Nephron progenitor cell (in vitro differentiated cells): ENCODE measurements at regions not wholly inside any gene's neighbourhood (a gene's known extent, or its start where the extent isn't known, plus 50 kb on each side); places are given as distances from the start of the nearest gene placed in this dataset.

Source experiments
- DNase-seq: peaks from one replicate; pipeline ENCODE4 v3.0.0; 2021
- H3K27ac Mint-ChIP-seq: 2 replicates; pipeline ENCODE4 v1.8.0; 2021; ENCODE audit warnings: mild to moderate bottlenecking, moderate library complexity, mixed read lengths
- H3K27me3 Mint-ChIP-seq: 2 replicates; pipeline ENCODE4 v1.8.0; 2021; ENCODE audit warnings: mild to moderate bottlenecking, low read depth, mixed read lengths; ENCODE audit not compliant: poor library complexity
- H3K36me3 Mint-ChIP-seq: 2 replicates; pipeline ENCODE4 v1.8.0; 2021; ENCODE audit warnings: low read depth, mixed read lengths
- H3K4me1 Mint-ChIP-seq: 2 replicates; pipeline ENCODE4 v1.8.0; 2021; ENCODE audit warnings: mixed read lengths
- H3K4me3 Mint-ChIP-seq: 2 replicates; pipeline ENCODE4 v1.8.0; 2021; ENCODE audit warnings: mild to moderate bottlenecking, moderate library complexity, mixed read lengths
- H3K9me3 Mint-ChIP-seq: 2 replicates; pipeline ENCODE4 v1.8.0; 2021; ENCODE audit warnings: mild to moderate bottlenecking, moderate library complexity, mixed read lengths
- TF ChIP-seq, protein P1 (sequence below): fragments of 200-600 bp; sonication (generic); IDR thresholded peaks from 2 replicates; pipeline ENCODE4 v1.5.0; 2021; ENCODE audit warnings: antibody characterized with exemption

DNA sequence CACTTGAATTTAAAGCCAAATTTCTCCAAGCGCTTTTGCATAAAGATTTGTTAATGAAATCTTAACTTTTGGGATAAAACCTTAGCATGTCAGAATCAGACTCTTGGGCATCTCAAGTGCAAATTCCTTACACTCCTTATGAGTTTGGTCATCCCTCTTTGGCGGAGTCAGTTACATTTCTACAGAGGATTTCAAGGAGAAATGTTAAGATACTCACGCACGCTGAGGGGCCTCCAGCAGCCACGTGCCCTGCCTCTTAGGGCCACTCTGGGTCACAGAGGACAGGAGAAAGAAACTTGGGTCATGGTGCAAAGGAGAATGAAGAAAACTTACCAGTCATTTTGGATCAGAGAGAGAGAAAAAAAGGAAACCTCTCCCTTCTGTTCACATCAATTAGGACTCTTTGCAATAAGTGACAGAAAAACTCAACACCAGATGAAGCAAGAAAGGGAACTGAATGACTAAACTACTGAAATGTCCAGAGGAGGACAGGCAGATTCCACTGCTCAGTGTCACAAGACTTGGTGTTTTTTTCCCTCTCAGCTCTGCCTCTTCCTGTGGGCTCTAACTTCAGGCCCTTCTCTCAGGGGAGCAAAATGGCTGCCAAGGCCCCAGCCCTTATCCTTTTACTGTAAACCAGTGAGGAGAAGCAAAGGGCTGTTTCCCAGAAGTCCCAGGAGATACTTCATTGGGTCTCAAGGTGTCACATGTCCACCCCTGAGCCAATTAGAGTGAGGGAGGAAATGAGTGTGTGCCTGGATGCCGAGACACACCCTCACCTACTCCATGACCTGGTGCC is 63.3 kb upstream of the NFIL3 start:
- Mint-ChIP-seq H3K9me3 (no peaks in the 10 kb centered on the region), H3K36me3 (no peaks in the 10 kb centered on the region), H3K27ac (no peak overlapping the region), H3K27me3 (peaks cover 37% of the 10 kb centered on the region), H3K4me3 (no peak overlapping the region), H3K4me1 (no peaks in the 10 kb centered on the region)
- TF ChIP-seq, protein P1, sequence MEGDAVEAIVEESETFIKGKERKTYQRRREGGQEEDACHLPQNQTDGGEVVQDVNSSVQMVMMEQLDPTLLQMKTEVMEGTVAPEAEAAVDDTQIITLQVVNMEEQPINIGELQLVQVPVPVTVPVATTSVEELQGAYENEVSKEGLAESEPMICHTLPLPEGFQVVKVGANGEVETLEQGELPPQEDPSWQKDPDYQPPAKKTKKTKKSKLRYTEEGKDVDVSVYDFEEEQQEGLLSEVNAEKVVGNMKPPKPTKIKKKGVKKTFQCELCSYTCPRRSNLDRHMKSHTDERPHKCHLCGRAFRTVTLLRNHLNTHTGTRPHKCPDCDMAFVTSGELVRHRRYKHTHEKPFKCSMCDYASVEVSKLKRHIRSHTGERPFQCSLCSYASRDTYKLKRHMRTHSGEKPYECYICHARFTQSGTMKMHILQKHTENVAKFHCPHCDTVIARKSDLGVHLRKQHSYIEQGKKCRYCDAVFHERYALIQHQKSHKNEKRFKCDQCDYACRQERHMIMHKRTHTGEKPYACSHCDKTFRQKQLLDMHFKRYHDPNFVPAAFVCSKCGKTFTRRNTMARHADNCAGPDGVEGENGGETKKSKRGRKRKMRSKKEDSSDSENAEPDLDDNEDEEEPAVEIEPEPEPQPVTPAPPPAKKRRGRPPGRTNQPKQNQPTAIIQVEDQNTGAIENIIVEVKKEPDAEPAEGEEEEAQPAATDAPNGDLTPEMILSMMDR, result no peak
- no peak for DNase-seq

GRCh38 chr9:91485006-91485405 is 61.4 kb upstream of the NFIL3 start:
- Mint-ChIP-seq H3K4me1 (no peaks in the 10 kb centered on the region), H3K27me3 (peaks cover 42% of the 10 kb centered on the region), H3K4me3 (no peak overlapping the region), H3K9me3 (no peaks in the 10 kb centered on the region), H3K36me3 (no peaks in the 10 kb centered on the region), H3K27ac (no peak overlapping the region)
- DNase-seq, result no peak
- TF ChIP-seq, protein P1, result no peak

DNA sequence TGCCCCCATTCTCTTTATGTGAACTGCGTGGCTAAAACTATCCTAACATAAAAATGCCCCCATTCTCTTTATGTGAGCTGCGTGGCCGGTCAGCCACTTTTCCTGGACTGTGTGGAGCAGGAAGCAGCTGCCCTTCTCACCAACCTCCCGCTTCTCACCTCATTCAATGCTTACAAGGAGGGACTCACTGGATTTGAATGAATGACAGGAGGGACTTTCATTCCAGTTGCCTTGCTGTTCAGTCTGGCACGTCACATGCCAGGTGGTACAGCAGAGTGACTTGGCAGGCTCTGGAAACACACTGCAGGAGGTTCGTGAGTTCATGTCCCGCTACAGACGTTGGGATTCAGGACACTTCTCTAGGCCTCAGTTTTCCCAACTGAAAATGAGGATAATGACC is 60.2 kb upstream of the NFIL3 start:
- no peaks in the 10 kb centered on the region for H3K9me3 Mint-ChIP-seq
- DNase-seq, result no peak
- H3K4me3 Mint-ChIP-seq, result no peak overlapping the region
- no peak overlapping the region for H3K27ac Mint-ChIP-seq
- peaks cover 44% of the 10 kb centered on the region for H3K27me3 Mint-ChIP-seq
- H3K4me1 Mint-ChIP-seq, result peaks cover 2% of the 10 kb centered on the region
- H3K36me3 Mint-ChIP-seq, result no peaks in the 10 kb centered on the region
- TF ChIP-seq, protein P1, result no peak

GRCh38 chr9:91483189-91483691 is 59.6 kb upstream of the NFIL3 start:
- Mint-ChIP-seq H3K4me3 (no peak overlapping the region), H3K9me3 (no peaks in the 10 kb centered on the region), H3K27me3 (peaks cover 41% of the 10 kb centered on the region), H3K36me3 (no peaks in the 10 kb centered on the region), H3K4me1 (peaks cover 8% of the 10 kb centered on the region), H3K27ac (no peak overlapping the region)
- TF ChIP-seq, protein P1, result no peak
- no peak for DNase-seq

DNA sequence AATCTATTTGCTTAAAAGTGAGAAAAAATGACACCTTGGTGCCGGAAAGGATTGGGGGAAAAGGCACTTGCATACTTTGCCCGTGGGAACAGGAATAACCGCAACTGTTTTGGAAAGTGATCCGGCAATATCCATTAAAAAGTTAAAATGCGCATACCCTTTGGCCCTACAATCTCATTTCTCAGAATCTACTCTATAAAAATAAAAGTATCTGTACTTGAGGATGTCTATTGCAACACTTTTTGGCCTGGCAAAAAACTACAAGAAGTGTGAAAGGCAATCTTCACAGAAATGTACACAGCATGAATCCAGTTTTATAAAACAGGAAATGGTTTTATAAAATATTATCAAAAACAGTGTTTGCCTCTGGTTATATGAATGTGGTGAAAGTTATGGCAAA is 58.3 kb upstream of the NFIL3 start:
- TF ChIP-seq, protein P1, result no peak
- Mint-ChIP-seq H3K4me3 (no peak overlapping the region), H3K27ac (no peak overlapping the region), H3K27me3 (peaks cover 41% of the 10 kb centered on the region), H3K9me3 (no peaks in the 10 kb centered on the region), H3K36me3 (no peaks in the 10 kb centered on the region), H3K4me1 (peaks cover 16% of the 10 kb centered on the region)
- DNase-seq, result no peak

DNA sequence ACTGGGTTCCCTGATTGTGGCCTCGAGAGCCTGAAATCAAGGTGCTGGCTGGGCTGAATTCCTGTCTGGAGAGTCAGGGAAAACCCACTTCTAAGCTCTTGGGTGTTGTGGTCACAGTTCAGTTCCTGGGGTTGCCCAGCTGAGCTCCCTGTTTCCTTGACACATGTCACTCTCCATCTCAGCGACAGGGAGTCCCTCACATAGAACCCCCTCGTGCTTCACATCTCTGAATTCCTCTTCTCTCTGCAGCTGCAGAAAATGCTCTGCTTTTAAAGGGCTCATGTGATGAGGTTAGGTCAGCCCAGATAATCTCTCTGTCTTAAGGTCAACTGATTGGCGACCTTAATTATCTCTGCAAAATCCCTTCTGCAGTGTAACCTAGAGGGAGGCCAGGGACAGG is 53.5 kb upstream of the NFIL3 start:
- H3K27ac Mint-ChIP-seq, result no peak overlapping the region

More for the DNA sequence above, 53.5 kb upstream of the NFIL3 start:
- Mint-ChIP-seq H3K9me3 (peaks cover 21% of the 10 kb centered on the region), H3K36me3 (peaks cover 10% of the 10 kb centered on the region), H3K27me3 (peaks cover 16% of the 10 kb centered on the region), H3K4me3 (no peak overlapping the region), H3K4me1 (peaks cover 17% of the 10 kb centered on the region)
- TF ChIP-seq, protein P1, result no peak
- DNase-seq, result no peak
